HFF-Myc (cell line): ENCODE measurements at regions not wholly inside any gene's neighbourhood (a gene's known extent, or its start where the extent isn't known, plus 50 kb on each side); places are given as distances from the start of the nearest gene placed in this dataset.
"Not testable (repeated sequence)": the region's sequence is repeated elsewhere in the genome, so short reads cannot be mapped to it uniquely, and the experiment has no call there.

Experiments
- DNase-seq: peaks from one replicate; pipeline ENCODE4 v3.0.0-alpha.2; 2011; ENCODE audit warnings: low read depth; ENCODE audit errors: extremely low read depth
- H3K4me3 ChIP-seq: replicated peaks from 2 replicates; pipeline ENCODE4 v1.5.1; 2011; ENCODE audit warnings: low read depth, mild to moderate bottlenecking, control low read depth, low read length
- TF ChIP-seq, protein P1 (sequence below): IDR thresholded peaks from 2 replicates; pipeline ENCODE4 v1.5.1; 2012; ENCODE audit warnings: mild to moderate bottlenecking, low read depth, low read length, control low read depth; ENCODE audit errors: missing control alignments

DNA sequence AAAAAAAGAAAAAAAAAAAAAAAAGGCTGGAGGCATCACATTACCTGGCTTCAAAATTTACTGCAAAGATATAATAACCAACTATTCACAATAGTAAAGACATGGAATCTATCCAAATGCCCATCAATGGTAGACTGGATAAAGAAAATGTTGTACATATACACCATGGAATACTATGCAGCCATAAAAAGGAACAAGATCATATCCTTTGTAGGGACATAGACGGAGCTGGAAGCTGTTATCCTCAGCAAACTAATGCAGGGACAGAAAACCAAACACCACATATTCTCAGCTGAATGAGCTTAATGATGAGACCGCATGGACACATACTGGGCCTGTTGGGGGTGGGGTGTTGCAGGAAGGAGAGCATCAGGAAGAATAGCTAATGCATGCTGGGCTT, 330.5 kb downstream of the SRGAP2C start:
- TF ChIP-seq, protein P1, sequence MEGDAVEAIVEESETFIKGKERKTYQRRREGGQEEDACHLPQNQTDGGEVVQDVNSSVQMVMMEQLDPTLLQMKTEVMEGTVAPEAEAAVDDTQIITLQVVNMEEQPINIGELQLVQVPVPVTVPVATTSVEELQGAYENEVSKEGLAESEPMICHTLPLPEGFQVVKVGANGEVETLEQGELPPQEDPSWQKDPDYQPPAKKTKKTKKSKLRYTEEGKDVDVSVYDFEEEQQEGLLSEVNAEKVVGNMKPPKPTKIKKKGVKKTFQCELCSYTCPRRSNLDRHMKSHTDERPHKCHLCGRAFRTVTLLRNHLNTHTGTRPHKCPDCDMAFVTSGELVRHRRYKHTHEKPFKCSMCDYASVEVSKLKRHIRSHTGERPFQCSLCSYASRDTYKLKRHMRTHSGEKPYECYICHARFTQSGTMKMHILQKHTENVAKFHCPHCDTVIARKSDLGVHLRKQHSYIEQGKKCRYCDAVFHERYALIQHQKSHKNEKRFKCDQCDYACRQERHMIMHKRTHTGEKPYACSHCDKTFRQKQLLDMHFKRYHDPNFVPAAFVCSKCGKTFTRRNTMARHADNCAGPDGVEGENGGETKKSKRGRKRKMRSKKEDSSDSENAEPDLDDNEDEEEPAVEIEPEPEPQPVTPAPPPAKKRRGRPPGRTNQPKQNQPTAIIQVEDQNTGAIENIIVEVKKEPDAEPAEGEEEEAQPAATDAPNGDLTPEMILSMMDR = no peak
- DNase-seq = no peak
- no peak overlapping the region for H3K4me3 ChIP-seq

DNA sequence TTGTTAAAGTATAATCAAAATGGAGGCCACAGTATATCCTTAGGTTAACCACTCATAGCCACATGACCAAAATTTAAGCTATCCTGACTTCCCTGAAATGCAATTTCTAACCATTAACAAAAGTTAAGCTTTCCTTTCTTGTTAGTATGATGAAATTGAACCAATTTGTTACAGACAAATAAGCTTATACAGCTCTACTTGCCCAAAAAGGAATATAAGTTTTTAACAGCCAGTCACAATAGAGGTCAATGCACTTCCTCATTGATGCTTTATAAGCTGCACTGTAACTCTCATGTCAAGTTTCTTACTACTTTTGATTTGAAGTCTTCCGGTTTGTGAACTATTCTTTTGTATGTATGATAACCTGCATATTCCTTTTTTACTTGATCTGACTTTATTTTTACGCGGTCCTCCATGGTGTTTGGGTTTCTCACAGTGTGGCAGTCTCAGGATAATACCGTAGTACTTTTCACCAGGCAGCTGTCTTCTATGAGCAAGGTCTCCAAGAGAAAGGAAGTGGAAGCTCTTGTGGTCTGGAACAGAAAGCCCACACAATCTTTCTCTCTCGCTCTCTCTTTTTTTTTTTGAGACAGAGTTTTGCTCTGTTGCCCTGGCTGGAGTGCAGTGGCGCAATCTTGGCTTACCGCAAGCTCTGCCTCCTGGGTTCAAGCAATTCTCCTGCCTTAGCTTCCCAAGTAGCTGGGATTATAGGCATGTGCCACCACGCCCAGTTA, 331.6 kb downstream of the SRGAP2C start:
- TF ChIP-seq, protein P1 = no peak
- no peak overlapping the region for H3K4me3 ChIP-seq
- no peak for DNase-seq

DNA sequence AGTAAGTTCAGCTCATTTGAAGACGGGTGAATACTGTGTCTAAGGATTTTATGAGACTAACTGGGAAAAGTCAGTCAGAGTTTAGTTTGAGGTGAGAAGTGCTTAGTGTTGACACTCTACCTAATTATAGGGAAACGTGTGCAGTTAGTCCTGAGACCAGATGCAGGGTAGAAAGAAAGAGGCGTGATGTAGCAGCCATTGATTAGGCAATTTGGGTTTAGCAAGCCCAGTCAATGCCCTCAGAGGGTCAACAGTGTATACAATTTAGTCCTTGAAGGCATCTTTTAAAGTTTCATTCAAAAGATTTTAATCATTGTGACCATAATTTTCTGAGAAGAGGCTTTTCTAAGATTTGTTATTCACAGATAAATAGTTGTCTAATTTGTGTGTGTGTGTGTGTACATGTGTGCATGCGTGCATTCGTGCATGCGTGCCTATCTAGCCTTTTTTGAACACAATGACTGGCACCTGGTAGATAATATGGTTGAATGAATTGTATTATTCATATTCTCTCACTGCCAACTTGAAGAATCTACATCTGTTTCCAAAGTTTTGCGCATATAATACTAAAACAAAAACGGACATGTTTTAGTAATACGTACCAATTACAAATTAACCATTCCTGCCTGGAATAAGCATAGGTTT, 332.9 kb downstream of the SRGAP2C start:
- TF ChIP-seq, protein P1 = no peak
- no peak for DNase-seq
- no peak overlapping the region for H3K4me3 ChIP-seq

DNA sequence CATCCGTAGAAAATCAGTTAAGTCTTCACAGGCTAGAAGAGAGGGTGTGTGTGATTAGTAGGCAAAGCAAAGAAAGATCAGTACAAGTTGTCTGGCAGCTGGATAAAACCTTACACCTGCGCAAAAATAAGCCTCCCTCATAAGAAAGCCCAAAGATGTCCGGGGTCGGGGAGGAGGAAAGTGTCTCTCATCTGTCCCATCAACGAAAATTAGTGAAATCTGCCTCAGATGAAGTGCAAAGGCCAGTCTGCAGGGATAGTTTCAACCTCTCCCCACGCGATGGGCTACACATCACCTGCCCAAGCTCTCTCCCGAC, 333.9 kb downstream of the SRGAP2C start:
- TF ChIP-seq, protein P1 = no peak
- H3K4me3 ChIP-seq = peak overlapping the region; percentile 31
- DNase-seq = no peak

DNA sequence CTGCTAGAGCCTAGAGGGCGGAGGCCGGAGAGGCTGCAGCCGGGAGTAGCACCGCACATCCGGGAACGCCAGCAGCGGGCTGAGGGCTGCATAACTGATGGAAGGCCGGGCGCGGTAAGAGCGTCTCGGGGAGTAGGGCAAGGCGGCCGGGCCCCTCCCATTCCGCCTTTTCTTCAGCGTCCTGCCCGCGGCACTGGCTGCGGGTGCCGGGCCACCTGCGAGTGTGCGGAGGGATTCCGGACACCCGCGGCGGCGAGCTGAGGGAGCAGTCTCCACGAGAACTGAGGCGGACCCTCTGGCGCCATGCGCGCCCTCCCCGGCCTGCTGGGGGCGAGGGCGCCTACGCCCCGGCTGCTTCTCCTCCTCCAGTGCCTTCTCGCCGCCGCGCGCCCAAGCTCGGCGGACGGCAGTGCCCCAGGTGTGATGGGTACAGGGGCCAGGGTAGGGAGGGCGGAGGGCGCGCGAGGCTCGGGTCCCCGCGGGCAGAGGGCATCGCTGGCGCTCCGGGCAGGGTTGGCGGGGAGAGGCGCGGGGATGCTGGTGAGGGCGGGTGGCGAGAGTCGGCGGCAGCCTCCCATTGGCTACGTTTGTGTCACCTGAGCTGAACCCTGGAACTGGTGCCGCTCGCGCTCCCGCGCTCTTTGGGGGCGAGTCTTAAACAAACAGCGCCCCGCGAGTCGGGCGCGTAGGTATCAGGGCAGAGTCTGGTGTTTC, 334.4 kb downstream of the SRGAP2C start:
- TF ChIP-seq, protein P1 = no peak
- peak overlapping the region; percentile 31 for H3K4me3 ChIP-seq
- no peak for DNase-seq

DNA sequence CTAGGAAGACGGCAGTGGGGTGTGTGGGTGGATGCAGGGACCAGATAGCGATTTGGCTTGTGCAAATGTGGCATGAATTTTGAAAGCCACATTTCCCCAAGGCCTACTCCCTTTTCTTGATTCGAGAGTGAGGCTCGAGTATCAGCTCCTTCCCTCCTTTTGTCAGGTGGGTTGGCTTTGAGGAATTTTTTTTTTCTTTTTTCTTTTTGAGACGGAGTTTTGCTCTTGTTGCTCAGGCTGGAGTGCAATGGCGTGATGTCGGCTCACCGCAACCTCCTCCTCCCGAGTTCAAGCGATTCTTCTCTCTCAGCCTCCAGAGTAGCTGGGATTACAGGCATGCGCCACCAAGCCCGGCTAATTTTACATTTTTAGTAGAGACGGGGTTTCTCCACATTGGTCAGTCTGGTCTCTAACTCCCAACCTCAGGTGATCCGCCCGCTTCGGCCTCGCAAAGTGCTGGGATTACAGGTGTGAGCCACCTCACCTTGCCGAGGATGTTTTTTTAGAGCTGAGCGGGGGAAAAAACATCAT, 335.0 kb downstream of the SRGAP2C start:
- H3K4me3 ChIP-seq, DNase-seq: not testable (repeated sequence)

DNA sequence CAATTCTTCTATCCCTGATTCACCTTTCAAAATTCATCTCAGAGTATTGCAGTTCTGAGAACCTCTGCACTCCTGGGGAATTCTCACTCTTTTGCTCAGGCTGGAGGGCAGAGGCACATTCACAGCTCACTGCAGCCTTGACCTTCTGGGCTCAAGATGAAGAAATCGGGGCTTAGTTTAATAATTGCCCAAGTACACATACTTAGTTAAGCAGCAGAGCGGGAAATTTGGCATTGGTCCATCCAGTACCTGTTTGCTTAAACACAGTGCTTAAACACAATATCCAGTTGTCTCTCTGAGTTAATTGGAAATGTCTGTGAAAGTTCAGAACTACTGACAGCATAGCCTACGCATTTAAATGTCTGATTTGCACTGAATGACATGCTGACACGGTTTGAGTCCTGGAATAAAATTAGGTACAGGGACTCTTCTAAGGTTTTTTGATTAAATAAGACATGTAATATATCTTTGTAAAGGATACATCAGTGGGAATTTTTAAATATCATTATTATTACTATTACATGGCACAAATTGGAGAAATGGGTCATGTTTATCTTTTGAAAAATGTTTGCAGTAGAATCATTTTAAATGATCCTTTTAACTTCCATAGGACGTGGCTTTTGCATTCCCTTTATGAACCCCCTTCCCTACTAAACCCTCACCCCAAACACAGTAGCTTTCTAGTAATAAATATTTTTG, 337.4 kb downstream of the SRGAP2C start:
- DNase-seq = no peak
- no peak overlapping the region for H3K4me3 ChIP-seq
- TF ChIP-seq, protein P1 = no peak

DNA sequence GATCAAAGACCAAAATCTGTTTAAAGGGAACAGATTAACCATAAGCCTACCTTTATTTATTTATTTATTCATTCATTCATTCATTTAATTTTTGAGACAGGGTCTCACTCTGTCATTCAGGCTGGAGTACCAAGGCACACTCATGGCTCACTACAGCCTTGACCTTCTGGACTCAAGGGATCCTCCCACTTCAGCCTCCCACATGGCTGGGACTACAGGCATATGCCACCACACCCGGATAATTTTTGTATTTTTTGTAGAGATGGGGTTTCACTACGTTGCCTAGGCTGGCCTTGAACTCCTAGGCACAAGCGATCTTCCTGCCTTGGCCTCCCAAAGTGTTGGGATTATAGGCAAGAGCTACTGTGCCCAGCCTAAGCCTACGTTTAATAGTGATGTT, 338.3 kb downstream of the SRGAP2C start:
- DNase-seq, H3K4me3 ChIP-seq: not testable (repeated sequence)
